Caco-2 (cell line): ENCODE measurements at regions not wholly inside any gene's neighbourhood (a gene's known extent, or its start where the extent isn't known, plus 50 kb on each side); places are given as distances from the start of the nearest gene placed in this dataset.

ENCODE experiments used
- BruUV-seq: library from RNA; stranded (reverse); fragments of 400-500 nt; replicated peaks from 2 replicates; lab custom pipeline; 2021; lab: Mats Ljungman, UMichigan
- CTCF ChIA-PET: fragments of 300-600 bp; sonication (Branson Sonifier 250); formaldehyde crosslinking; loops from one replicate; lab custom pipeline; 2022; ENCODE audit warnings: antibody characterized with exemption; lab: Charles Lee
- POLR2A ChIA-PET: fragments of 300-600 bp; sonication (Branson Sonifier 250); formaldehyde crosslinking; loops from one replicate; lab custom pipeline; 2022; ENCODE audit warnings: antibody characterized with exemption; lab: Charles Lee
- DNase-seq, 2 experiments: peaks; one replicate each; pipeline versions ENCODE4 v3.0.0 to v3.0.0-alpha.2; 2020 to 2022
- H3K27me3 ChIP-seq: replicated peaks from 2 replicates; pipeline ENCODE4 v1.6.0; 2011; ENCODE audit warnings: low read length; ENCODE audit not compliant: control insufficient read depth, insufficient read depth
- H3K36me3 ChIP-seq: 2 replicates; pipeline ENCODE4 v1.5.1; 2011; ENCODE audit warnings: low read length; ENCODE audit not compliant: control insufficient read depth, insufficient read depth
- H3K4me1 ChIP-seq: fragments of 250-450 bp; sonication (Bioruptor Pico); 2 replicates; pipeline ENCODE4 v1.5.1; 2020; ENCODE audit warnings: mild to moderate bottlenecking
- H3K4me3 ChIP-seq: 2 replicates; pipeline ENCODE4 v1.5.1; 2011; ENCODE audit warnings: low read depth, mild to moderate bottlenecking, control low read depth, low read length
- H3K9me3 ChIP-seq: fragments of 250-450 bp; sonication (Bioruptor Pico); 2 replicates; pipeline ENCODE4 v1.5.1; 2020; ENCODE audit warnings: mild to moderate bottlenecking, moderate library complexity
- H3K27ac Mint-ChIP-seq: one replicate; pipeline ENCODE4 v1.8.0; 2022; ENCODE audit warnings: mixed read lengths; ENCODE audit not compliant: unreplicated experiment
- H3K27me3 Mint-ChIP-seq: one replicate; pipeline ENCODE4 v1.8.0; 2022; ENCODE audit warnings: mixed read lengths; ENCODE audit not compliant: insufficient read depth, unreplicated experiment
- H3K36me3 Mint-ChIP-seq: one replicate; pipeline ENCODE4 v1.8.0; 2022; ENCODE audit warnings: mild to moderate bottlenecking, mixed read lengths; ENCODE audit not compliant: insufficient read depth, unreplicated experiment
- H3K4me1 Mint-ChIP-seq: one replicate; pipeline ENCODE4 v1.8.0; 2022; ENCODE audit warnings: low read depth, mixed read lengths; ENCODE audit not compliant: unreplicated experiment
- H3K4me3 Mint-ChIP-seq: one replicate; pipeline ENCODE4 v1.8.0; 2022; ENCODE audit warnings: mild to moderate bottlenecking, moderate library complexity, mixed read lengths; ENCODE audit not compliant: unreplicated experiment
- H3K9me3 Mint-ChIP-seq: one replicate; pipeline ENCODE4 v1.8.0; 2022; ENCODE audit warnings: mixed read lengths; ENCODE audit not compliant: unreplicated experiment
- CTCF ChIP-seq, 2 experiments: fragments of 200-600 bp in 1 of 2; IDR thresholded peaks; 1 replicate in 1 of 2; 2 replicates in 1 of 2; pipeline versions ENCODE4 v1.5.1 to v1.8.0; 2011 to 2022; ENCODE audit warnings: antibody characterized with exemption in 1 of 2, control low read depth in 1 of 2, inconsistent platforms in 1 of 2, low read depth in 1 of 2, low read length in 1 of 2, mild to moderate bottlenecking in 1 of 2, moderate library complexity in 1 of 2; ENCODE audit not compliant: insufficient read depth in 1 of 2, severe bottlenecking in 1 of 2, unreplicated experiment in 1 of 2
- intact Hi-C: fragments of 100-400 bp; cut with micrococcal nuclease; formaldehyde crosslinking; loops from one replicate; pipeline ENCODE4 v1.10.0; 2022; ENCODE audit not compliant: unreplicated experiment

- Mint-ChIP-seq H3K4me3 (no peak overlapping the region), H3K9me3 (no peaks in the 10 kb centered on the region), H3K36me3 (no peaks in the 10 kb centered on the region), H3K27me3 (no peaks in the 10 kb centered on the region), H3K27ac (no peak overlapping the region), H3K4me1 (no peaks in the 10 kb centered on the region)
- BruUV-seq: no TSS peak
- H3K4me1 ChIP-seq: no peaks in the 10 kb centered on the region
- ChIA-PET CTCF (interaction anchor here (1.1 to 1.3 kb wide), 2 partner anchors 66 to 72 kb away, joined by 3 to 4 read pairs; no protein-coding TSS in a partner anchor), POLR2A (no interaction called here)
- no peak for DNase-seq
- peak in 1 of 2 experiments; percentile 41 for TF ChIP-seq CTCF (IDR thresholded peaks at IDR 0.05; ENCODE audit: insufficient read depth in 1 of 2, low read depth in 1 of 2, low read length in 1 of 2, severe bottlenecking in 1 of 2, unreplicated experiment in 1 of 2)
- no peak overlapping the region for H3K4me3 ChIP-seq
- no peaks in the 10 kb centered on the region for H3K9me3 ChIP-seq
- intact Hi-C loops: loop anchor here (1.0 to 10.0 kb wide), 4 partner anchors 71 to 224 kb away; no protein-coding TSS in a partner anchor
- no peaks in the 10 kb centered on the region for H3K36me3 ChIP-seq
- H3K27me3 ChIP-seq: no peaks in the 10 kb centered on the region
Observed at GRCh38 chr3:81419228-81419627, 342.2 kb downstream of the GBE1 start.

- Mint-ChIP-seq H3K27me3 (no peaks in the 10 kb centered on the region), H3K27ac (no peak overlapping the region), H3K4me3 (no peak overlapping the region), H3K36me3 (no peaks in the 10 kb centered on the region), H3K9me3 (no peaks in the 10 kb centered on the region), H3K4me1 (no peaks in the 10 kb centered on the region)
- CTCF ChIA-PET: no interaction called here
- intact Hi-C loops: loop anchor here (10.0 kb wide), 1 partner anchor 112 kb away; no protein-coding TSS in a partner anchor
- Histone ChIP-seq H3K36me3 (no peaks in the 10 kb centered on the region), H3K4me3 (no peak overlapping the region), H3K4me1 (no peaks in the 10 kb centered on the region), H3K9me3 (no peaks in the 10 kb centered on the region), H3K27me3 (no peaks in the 10 kb centered on the region)
- BruUV-seq: no TSS peak
- POLR2A ChIA-PET: no interaction called here
- no peak for DNase-seq
- TF ChIP-seq CTCF (IDR thresholded peaks at IDR 0.05; ENCODE audit: insufficient read depth in 1 of 2, low read depth in 1 of 2, low read length in 1 of 2, severe bottlenecking in 1 of 2, unreplicated experiment in 1 of 2): no peak
Observed at GRCh38 chr3:81416812-81417211, 344.6 kb downstream of the GBE1 start.

GRCh38 chr3:81406318-81406717 is 355.1 kb downstream of the GBE1 start:
- no peak for TF ChIP-seq CTCF (IDR thresholded peaks at IDR 0.05; ENCODE audit: insufficient read depth in 1 of 2, low read depth in 1 of 2, low read length in 1 of 2, severe bottlenecking in 1 of 2, unreplicated experiment in 1 of 2)
- H3K4me1 Mint-ChIP-seq: no peaks in the 10 kb centered on the region
- intact Hi-C loops: no loop called here
- ChIA-PET CTCF (no interaction called here), POLR2A (no interaction called here)
- no TSS peak for BruUV-seq
- H3K27ac Mint-ChIP-seq: no peak overlapping the region
- no peaks in the 10 kb centered on the region for H3K9me3 Mint-ChIP-seq
- DNase-seq: no peak
- no peak overlapping the region for H3K4me3 Mint-ChIP-seq
- no peaks in the 10 kb centered on the region for H3K36me3 ChIP-seq
- H3K27me3 Mint-ChIP-seq: peaks cover 6% of the 10 kb centered on the region
- H3K9me3 ChIP-seq: no peaks in the 10 kb centered on the region
- no peak overlapping the region for H3K4me3 ChIP-seq
- no peaks in the 10 kb centered on the region for H3K36me3 Mint-ChIP-seq
- no peaks in the 10 kb centered on the region for H3K27me3 ChIP-seq
- no peaks in the 10 kb centered on the region for H3K4me1 ChIP-seq
